ENCODE measurements at regions not wholly inside any gene's neighbourhood (a gene's known extent, or its start where the extent isn't known, plus 50 kb on each side); places are given as distances from the start of the nearest gene placed in this dataset.

GRCh38 chr13:40290758-40291157, 375.7 kb downstream of the FOXO1 start:
- H3K27ac Mint-ChIP-seq (ENCODE audit: unreplicated experiment) = no peak overlapping the region
- no peaks in the 10 kb centered on the region for H3K36me3 Mint-ChIP-seq (ENCODE audit: low read depth)
- DNase-seq (ENCODE audit: low read depth, low spot score) = no peak
- no peak overlapping the region for H3K4me3 Mint-ChIP-seq
- TF ChIP-seq CTCF (conservative IDR thresholded peaks at IDR 0.05) = no peak
- H3K9me3 Mint-ChIP-seq = peaks cover 9% of the 10 kb centered on the region
- no peaks in the 10 kb centered on the region for H3K27me3 Mint-ChIP-seq (ENCODE audit: low read depth)
- no peaks in the 10 kb centered on the region for H3K4me1 Mint-ChIP-seq

GRCh38 chr13:40292108-40292507, 374.3 kb downstream of the FOXO1 start:
- Mint-ChIP-seq H3K27me3 (ENCODE audit: low read depth) (no peaks in the 10 kb centered on the region), H3K27ac (ENCODE audit: unreplicated experiment) (no peak overlapping the region), H3K9me3 (peaks cover 18% of the 10 kb centered on the region), H3K4me1 (no peaks in the 10 kb centered on the region), H3K36me3 (ENCODE audit: low read depth) (peaks cover 5% of the 10 kb centered on the region), H3K4me3 (no peak overlapping the region)
- TF ChIP-seq CTCF (conservative IDR thresholded peaks at IDR 0.05) = no peak
- DNase-seq (ENCODE audit: low read depth, low spot score) = no peak

- Mint-ChIP-seq H3K4me1 (no peaks in the 10 kb centered on the region), H3K27ac (ENCODE audit: unreplicated experiment) (no peak overlapping the region)
Observed at GRCh38 chr13:40292536-40292935, 373.9 kb downstream of the FOXO1 start.

GRCh38 chr13:40302351-40302750, 364.1 kb downstream of the FOXO1 start:
- H3K36me3 Mint-ChIP-seq (ENCODE audit: low read depth) = peaks cover 26% of the 10 kb centered on the region
- no peaks in the 10 kb centered on the region for H3K27me3 Mint-ChIP-seq (ENCODE audit: low read depth)
- peaks cover 34% of the 10 kb centered on the region for H3K9me3 Mint-ChIP-seq
- no peak overlapping the region for H3K27ac Mint-ChIP-seq (ENCODE audit: unreplicated experiment)
- H3K4me1 Mint-ChIP-seq = no peaks in the 10 kb centered on the region
- no peak for DNase-seq (ENCODE audit: low read depth, low spot score)
- H3K4me3 Mint-ChIP-seq = no peak overlapping the region
- no peak for TF ChIP-seq CTCF (conservative IDR thresholded peaks at IDR 0.05)

More at GRCh38 chr13:40292536-40292935, 373.9 kb downstream of the FOXO1 start:
- peaks cover 18% of the 10 kb centered on the region for H3K9me3 Mint-ChIP-seq
- DNase-seq (ENCODE audit: low read depth, low spot score) = no peak
- no peak overlapping the region for H3K4me3 Mint-ChIP-seq
- H3K27me3 Mint-ChIP-seq (ENCODE audit: low read depth) = no peaks in the 10 kb centered on the region
- no peak for TF ChIP-seq CTCF (conservative IDR thresholded peaks at IDR 0.05)
- H3K36me3 Mint-ChIP-seq (ENCODE audit: low read depth) = peaks cover 5% of the 10 kb centered on the region

- Mint-ChIP-seq H3K36me3 (ENCODE audit: low read depth) (peaks cover 27% of the 10 kb centered on the region), H3K9me3 (peaks cover 34% of the 10 kb centered on the region), H3K4me3 (no peak overlapping the region), H3K27ac (ENCODE audit: unreplicated experiment) (no peak overlapping the region), H3K4me1 (no peaks in the 10 kb centered on the region), H3K27me3 (ENCODE audit: low read depth) (no peaks in the 10 kb centered on the region)
- no peak for TF ChIP-seq CTCF (conservative IDR thresholded peaks at IDR 0.05)
- no peak for DNase-seq (ENCODE audit: low read depth, low spot score)
Observed at GRCh38 chr13:40304391-40304790, 362.1 kb downstream of the FOXO1 start.

- TF ChIP-seq CTCF (conservative IDR thresholded peaks at IDR 0.05) = no peak
- Mint-ChIP-seq H3K4me1 (no peaks in the 10 kb centered on the region), H3K36me3 (ENCODE audit: low read depth) (peaks cover 15% of the 10 kb centered on the region), H3K4me3 (no peak overlapping the region), H3K27ac (ENCODE audit: unreplicated experiment) (no peak overlapping the region), H3K27me3 (ENCODE audit: low read depth) (no peaks in the 10 kb centered on the region), H3K9me3 (peaks cover 22% of the 10 kb centered on the region)
- no peak for DNase-seq (ENCODE audit: low read depth, low spot score)
Observed at GRCh38 chr13:40306817-40307216, 359.6 kb downstream of the FOXO1 start.

Measured in neural crest cell (in vitro differentiated cells).